Fibroblast of skin of back (primary cell): ENCODE measurements at regions not wholly inside any gene's neighbourhood (a gene's known extent, or its start where the extent isn't known, plus 50 kb on each side); places are given as distances from the start of the nearest gene placed in this dataset.
"Not testable (repeated sequence)": the region's sequence is repeated elsewhere in the genome, so short reads cannot be mapped to it uniquely, and the experiment has no call there.

Source experiments
- DNase-seq: peaks from one replicate; pipeline ENCODE4 v3.0.0-alpha.2; 2013

GRCh38 chr12:90589956-90590355 lies 365.0 kb downstream of the CCER1 start:
- peak; percentile 82 for DNase-seq

GRCh38 chr12:90585640-90586304 lies 369.2 kb downstream of the CCER1 start:
- no peak for DNase-seq

GRCh38 chr12:90576707-90577106 lies 378.3 kb downstream of the CCER1 start:
- no peak for DNase-seq

- DNase-seq = no peak
Observed at GRCh38 chr12:90575995-90576394, 379.0 kb downstream of the CCER1 start.

GRCh38 chr12:90574676-90575075 lies 380.3 kb downstream of the CCER1 start:
- no peak for DNase-seq

GRCh38 chr12:90572778-90573177 lies 382.2 kb downstream of the CCER1 start:
- no peak for DNase-seq

GRCh38 chr12:90569685-90570084 lies 385.3 kb downstream of the CCER1 start:
- DNase-seq = no peak

- no peak for DNase-seq
Observed at GRCh38 chr12:90562671-90563070, 392.3 kb downstream of the CCER1 start.

GRCh38 chr12:90548595-90548994 lies 406.4 kb downstream of the CCER1 start:
- DNase-seq = no peak

- no peak for DNase-seq
Observed at GRCh38 chr12:90546511-90546910, 408.5 kb downstream of the CCER1 start.

GRCh38 chr12:90543841-90544240 lies 411.1 kb downstream of the CCER1 start:
- peak; percentile 17 for DNase-seq

GRCh38 chr12:90543374-90543773 lies 411.6 kb downstream of the CCER1 start:
- peak; percentile 8 for DNase-seq

- DNase-seq = not testable (repeated sequence)
Observed at GRCh38 chr12:90542852-90543251, 412.1 kb downstream of the CCER1 start.

- not testable (repeated sequence) for DNase-seq
Observed at GRCh38 chr12:90533828-90534227, 421.1 kb downstream of the CCER1 start.

- no peak for DNase-seq
Observed at GRCh38 chr12:90520002-90520734, 434.8 kb downstream of the CCER1 start.

GRCh38 chr12:90519285-90519684 lies 435.7 kb downstream of the CCER1 start:
- DNase-seq = no peak

GRCh38 chr12:90515199-90516175 lies 439.5 kb downstream of the CCER1 start:
- DNase-seq = peak; percentile 56

- DNase-seq = peak; percentile 23
Observed at GRCh38 chr12:90514325-90514724, 440.7 kb downstream of the CCER1 start.

- no peak for DNase-seq
Observed at GRCh38 chr12:90512518-90512917, 442.5 kb downstream of the CCER1 start.

- DNase-seq = peak; percentile 46
Observed at GRCh38 chr12:90510948-90511347, 444.0 kb downstream of the CCER1 start.

GRCh38 chr12:90504806-90505205 lies 450.2 kb downstream of the CCER1 start:
- DNase-seq = no peak

GRCh38 chr12:90502070-90502469 lies 452.9 kb downstream of the CCER1 start:
- DNase-seq = no peak

- no peak for DNase-seq
Observed at GRCh38 chr12:90501412-90501811, 453.6 kb downstream of the CCER1 start.
